ENCODE measurements at regions not wholly inside any gene's neighbourhood (a gene's known extent, or its start where the extent isn't known, plus 50 kb on each side); places are given as distances from the start of the nearest gene placed in this dataset.

- Histone ChIP-seq H3K27me3 (replicated peaks in 1 of 7) (peaks cover 0 to 10% (median 0%) of the 10 kb centered on the region in 7 donors), H3K4me1 (no peaks in the 10 kb centered on the region), H3K4me3 (no peak overlapping the region), H3K36me3 (no peaks in the 10 kb centered on the region), H3K27ac (no peak overlapping the region), H3K9me3 (no peaks in the 10 kb centered on the region)
- intact Hi-C loops (cut with DNase I; ENCODE audit: low total_unique reads), result no loop called here
- WGBS, 5 donors, result 57 to 78% (median 75%) methylated on average over 8 of the region's 8 CpGs
- no peak for TF ChIP-seq POLR2A (IDR thresholded peaks at IDR 0.05)
- TF ChIP-seq POLR2AphosphoS5 (IDR thresholded peaks at IDR 0.05), result no peak
- no peak for TF ChIP-seq CTCF (IDR thresholded peaks at IDR 0.05 in 8 of 11, conservative IDR thresholded peaks at IDR 0.05 in 3 of 11)
- DNase-seq, result no peak
Observed at GRCh38 chr2:18503376-18504228, 56.9 kb downstream of the RDH14 start.

DNA sequence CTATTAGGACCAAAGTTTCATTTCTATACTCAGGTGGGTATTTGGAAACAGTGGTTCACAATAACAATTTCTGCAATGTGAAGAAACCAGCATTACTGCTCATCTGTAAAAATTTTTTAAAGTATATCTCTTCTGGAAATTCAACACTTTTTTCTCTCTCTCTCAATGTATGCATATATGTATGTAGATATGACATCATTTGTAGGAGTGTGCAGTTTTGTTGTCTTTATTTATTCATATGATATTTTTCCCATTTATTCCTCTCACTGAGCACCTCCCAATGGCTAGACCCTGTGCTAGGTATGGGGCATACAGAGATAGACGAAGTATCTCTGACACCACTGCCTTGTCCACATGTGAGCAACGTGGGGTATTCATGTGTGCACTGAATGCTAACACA is 58.3 kb downstream of the RDH14 start:
- Histone ChIP-seq H3K27ac (no peak overlapping the region), H3K4me3 (no peak overlapping the region), H3K36me3 (no peaks in the 10 kb centered on the region), H3K4me1 (no peaks in the 10 kb centered on the region), H3K9me3 (no peaks in the 10 kb centered on the region), H3K27me3 (replicated peaks in 1 of 7) (peaks cover 0 to 10% (median 0%) of the 10 kb centered on the region in 7 donors)
- intact Hi-C loops (cut with DNase I; ENCODE audit: low total_unique reads), result no loop called here
- DNase-seq, result no peak
- TF ChIP-seq POLR2A (IDR thresholded peaks at IDR 0.05) (no peak), CTCF (IDR thresholded peaks at IDR 0.05 in 8 of 11, conservative IDR thresholded peaks at IDR 0.05 in 3 of 11) (no peak), POLR2AphosphoS5 (IDR thresholded peaks at IDR 0.05) (no peak)
- WGBS, 5 donors, result 58 to 80% (median 64%) methylated on average over 2 of the region's 2 CpGs

DNA sequence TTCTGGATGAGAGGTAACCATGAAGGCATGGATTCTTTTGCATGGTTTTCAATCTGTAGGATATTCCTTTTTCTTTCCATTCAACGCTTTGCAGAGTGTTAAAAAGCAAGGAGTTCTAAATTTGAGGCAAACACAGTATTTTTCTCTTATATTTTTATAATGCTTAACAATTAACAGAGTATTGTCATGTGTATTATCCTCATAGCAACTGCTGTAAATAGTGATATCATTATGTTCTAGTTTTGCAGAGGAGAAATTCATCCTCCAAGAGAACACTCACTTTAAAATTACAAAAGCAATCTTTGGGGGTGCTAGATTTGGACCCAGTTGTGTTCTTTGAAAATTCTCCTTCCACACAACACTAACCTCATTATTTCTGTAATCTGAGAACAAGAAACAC is 58.7 kb downstream of the RDH14 start:
- no peaks in the 10 kb centered on the region for H3K9me3 ChIP-seq
- no peak overlapping the region for H3K27ac ChIP-seq
- DNase-seq, result no peak
- WGBS, 5 donors, result 69 to 88% (median 78%) methylated on average over 1 of the region's 1 CpG
- H3K4me3 ChIP-seq, result no peak overlapping the region
- no peaks in the 10 kb centered on the region for H3K4me1 ChIP-seq
- no peaks in the 10 kb centered on the region for H3K36me3 ChIP-seq
- peaks cover 0 to 10% (median 0%) of the 10 kb centered on the region in 7 donors for H3K27me3 ChIP-seq (replicated peaks in 1 of 7)
- intact Hi-C loops (cut with DNase I; ENCODE audit: low total_unique reads), result no loop called here
- no peak for TF ChIP-seq POLR2A (IDR thresholded peaks at IDR 0.05)
- TF ChIP-seq CTCF (IDR thresholded peaks at IDR 0.05 in 8 of 11, conservative IDR thresholded peaks at IDR 0.05 in 3 of 11), result no peak
- no peak for TF ChIP-seq POLR2AphosphoS5 (IDR thresholded peaks at IDR 0.05)

GRCh38 chr2:18501156-18501555 is 59.3 kb downstream of the RDH14 start:
- H3K27me3 ChIP-seq (replicated peaks in 1 of 7), result peaks cover 0 to 8% (median under 1%) of the 10 kb centered on the region in 7 donors
- 56 to 69% (median 66%) methylated on average over 2 of the region's 2 CpGs for WGBS, 5 donors
- no peaks in the 10 kb centered on the region for H3K4me1 ChIP-seq
- no peaks in the 10 kb centered on the region for H3K36me3 ChIP-seq
- no peak for TF ChIP-seq POLR2A (IDR thresholded peaks at IDR 0.05)
- TF ChIP-seq CTCF (IDR thresholded peaks at IDR 0.05 in 8 of 11, conservative IDR thresholded peaks at IDR 0.05 in 3 of 11), result no peak
- no peak for TF ChIP-seq POLR2AphosphoS5 (IDR thresholded peaks at IDR 0.05)
- intact Hi-C loops (cut with DNase I; ENCODE audit: low total_unique reads), result no loop called here
- DNase-seq, result no peak
- H3K4me3 ChIP-seq, result no peak overlapping the region
- no peak overlapping the region for H3K27ac ChIP-seq
- H3K9me3 ChIP-seq, result no peaks in the 10 kb centered on the region

Data from spleen (tissue), 11 donors.